WTC11 (cell line): ENCODE measurements at regions not wholly inside any gene's neighbourhood (a gene's known extent, or its start where the extent isn't known, plus 50 kb on each side); places are given as distances from the start of the nearest gene placed in this dataset.

Experiments used
- ATAC-seq: fragments of 200-7000 bp; cut with Tn5 transposase; 2 replicates; pipeline ENCODE4 v1.10.0; 2021; ENCODE audit warnings: mild to moderate bottlenecking, moderate library complexity
- CTCF ChIA-PET: fragments of 300-600 bp; sonication (Branson Sonifier 250); formaldehyde crosslinking; loops from one replicate; lab custom pipeline; 2021; ENCODE audit warnings: antibody characterized with exemption; lab: Charles Lee
- POLR2A ChIA-PET: fragments of 350-600 bp; sonication (Branson Sonifier 250); formaldehyde crosslinking; loops from one replicate; lab custom pipeline; 2021; ENCODE audit warnings: antibody characterized with exemption; lab: Charles Lee
- DNase-seq: peaks from one replicate; pipeline ENCODE4 v3.0.0; 2021; ENCODE audit warnings: low spot score
- H3K27ac Mint-ChIP-seq: 2 replicates; pipeline ENCODE4 v1.8.0; 2021; ENCODE audit warnings: mixed read lengths
- H3K27me3 Mint-ChIP-seq: 2 replicates; pipeline ENCODE4 v1.8.0; 2021; ENCODE audit warnings: low read depth, mild to moderate bottlenecking, moderate library complexity, mixed read lengths
- H3K36me3 Mint-ChIP-seq: 2 replicates; pipeline ENCODE4 v1.8.0; 2021; ENCODE audit warnings: mixed read lengths
- H3K4me1 Mint-ChIP-seq: 2 replicates; pipeline ENCODE4 v1.8.0; 2022; ENCODE audit warnings: mixed read lengths
- H3K4me3 Mint-ChIP-seq: 2 replicates; pipeline ENCODE4 v1.8.0; 2021; ENCODE audit warnings: mild to moderate bottlenecking, moderate library complexity, mixed read lengths
- H3K9me3 Mint-ChIP-seq: 2 replicates; pipeline ENCODE4 v1.8.0; 2021; ENCODE audit warnings: mixed read lengths
- AFF4 ChIP-seq: sonication (generic); formaldehyde crosslinking; IDR thresholded peaks from 2 replicates; pipeline ENCODE4 v1.8.1; 2023; ENCODE audit warnings: mild to moderate bottlenecking, missing genetic modification reagents, borderline replicate concordance
- AR ChIP-seq: fragments of 250-450 bp; sonication (Bioruptor Pico); IDR thresholded peaks from 2 replicates; pipeline ENCODE4 v1.9.0; 2021; ENCODE audit warnings: mild to moderate bottlenecking
- ATF1 ChIP-seq: sonication (generic); formaldehyde crosslinking; IDR thresholded peaks from 2 replicates; pipeline ENCODE4 v1.8.1; 2023; ENCODE audit warnings: mild to moderate bottlenecking, moderate library complexity, missing genetic modification reagents
- ATF3 ChIP-seq: sonication (generic); formaldehyde crosslinking; conservative IDR thresholded peaks from 2 replicates; pipeline ENCODE4 v1.8.1; 2022; ENCODE audit warnings: mild to moderate bottlenecking, missing genetic modification reagents
- ESRRA ChIP-seq: sonication (generic); formaldehyde crosslinking; IDR thresholded peaks from 2 replicates; pipeline ENCODE4 v1.8.1; 2022; ENCODE audit warnings: mild to moderate bottlenecking, missing genetic modification reagents, borderline replicate concordance
- MAX ChIP-seq: sonication (generic); formaldehyde crosslinking; IDR thresholded peaks from 2 replicates; pipeline ENCODE4 v1.8.0; 2022; ENCODE audit warnings: mild to moderate bottlenecking, missing genetic modification reagents
- MXD4 ChIP-seq: fragments of 250-450 bp; sonication (Bioruptor Pico); IDR thresholded peaks from 2 replicates; pipeline ENCODE4 v1.8.0; 2021; ENCODE audit warnings: mild to moderate bottlenecking, moderate library complexity, borderline replicate concordance
- NFE2L1 ChIP-seq: sonication (generic); formaldehyde crosslinking; IDR thresholded peaks from 2 replicates; pipeline ENCODE4 v1.8.1; 2023; ENCODE audit warnings: missing genetic modification reagents
- NFYB ChIP-seq: sonication (generic); formaldehyde crosslinking; conservative IDR thresholded peaks from 2 replicates; pipeline ENCODE4 v1.8.0; 2022; ENCODE audit warnings: low read depth, missing genetic modification reagents
- NR1H2 ChIP-seq: sonication (generic); formaldehyde crosslinking; IDR thresholded peaks from 2 replicates; pipeline ENCODE4 v1.9.0; 2021; ENCODE audit warnings: mild to moderate bottlenecking, moderate library complexity, missing genetic modification reagents
- ZMAT4 ChIP-seq: fragments of 250-450 bp; sonication (Bioruptor Pico); IDR thresholded peaks from 2 replicates; pipeline ENCODE4 v1.9.0; 2021; ENCODE audit warnings: mild to moderate bottlenecking
- ZNF396 ChIP-seq: fragments of 250-450 bp; sonication (Bioruptor Pico); IDR thresholded peaks from 2 replicates; pipeline ENCODE4 v1.8.0; 2021; ENCODE audit warnings: mild to moderate bottlenecking, moderate library complexity, borderline replicate concordance
- ZNF423 ChIP-seq: fragments of 250-450 bp; sonication (Bioruptor Pico); IDR thresholded peaks from 2 replicates; pipeline ENCODE4 v2.1.2; 2022; ENCODE audit warnings: mild to moderate bottlenecking, moderate library complexity
- TF ChIP-seq, protein P1 (sequence below): sonication (generic); formaldehyde crosslinking; IDR thresholded peaks from 2 replicates; pipeline ENCODE4 v1.8.1; 2022; ENCODE audit warnings: missing genetic modification reagents, borderline replicate concordance
- TF ChIP-seq, protein P2 (sequence below): sonication (generic); formaldehyde crosslinking; IDR thresholded peaks from 2 replicates; pipeline ENCODE4 v1.8.0; 2022; ENCODE audit warnings: mild to moderate bottlenecking, missing genetic modification reagents
- TF ChIP-seq, protein P3 (sequence below): sonication (generic); formaldehyde crosslinking; IDR thresholded peaks from 2 replicates; pipeline ENCODE4 v1.8.1; 2022; ENCODE audit warnings: mild to moderate bottlenecking, missing genetic modification reagents, moderate library complexity, borderline replicate concordance

- TF ChIP-seq AR (CRISPR knock-in tag): no peak
- TF ChIP-seq ZNF396: no peak
- no peak for TF ChIP-seq NFE2L1 (CRISPR knock-in tag)
Observed at GRCh38 chr6:98014442-98015201, 731.6 kb upstream of the MMS22L start (continued).

DNA sequence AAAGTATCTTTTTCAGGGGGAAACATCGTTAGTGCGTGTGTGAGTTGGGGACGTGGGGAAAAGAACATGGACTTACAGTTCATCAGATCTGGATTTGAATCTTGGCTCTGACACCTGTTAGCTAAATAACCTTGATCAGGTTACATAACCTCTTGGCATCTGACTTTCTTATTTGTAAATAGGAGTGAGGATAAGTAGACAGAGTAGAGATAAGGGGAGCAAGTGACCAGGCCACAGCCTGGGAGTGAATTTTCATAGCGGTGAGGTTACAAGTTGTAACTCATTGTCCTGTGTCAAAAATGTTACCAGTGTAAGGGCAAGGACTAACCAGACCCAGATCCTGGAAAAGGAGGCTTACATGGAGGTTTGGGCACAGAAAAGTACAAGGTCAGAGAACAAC is 733.5 kb upstream of the MMS22L start:
- CTCF ChIA-PET: no interaction called here
- H3K27ac Mint-ChIP-seq: peak overlapping the region; percentile 3
- DNase-seq: no peak
- POLR2A ChIA-PET: no interaction called here
- no peak for TF ChIP-seq MAX (CRISPR knock-in tag)
- no peak for TF ChIP-seq NR1H2 (CRISPR knock-in tag)
- TF ChIP-seq, protein P1, sequence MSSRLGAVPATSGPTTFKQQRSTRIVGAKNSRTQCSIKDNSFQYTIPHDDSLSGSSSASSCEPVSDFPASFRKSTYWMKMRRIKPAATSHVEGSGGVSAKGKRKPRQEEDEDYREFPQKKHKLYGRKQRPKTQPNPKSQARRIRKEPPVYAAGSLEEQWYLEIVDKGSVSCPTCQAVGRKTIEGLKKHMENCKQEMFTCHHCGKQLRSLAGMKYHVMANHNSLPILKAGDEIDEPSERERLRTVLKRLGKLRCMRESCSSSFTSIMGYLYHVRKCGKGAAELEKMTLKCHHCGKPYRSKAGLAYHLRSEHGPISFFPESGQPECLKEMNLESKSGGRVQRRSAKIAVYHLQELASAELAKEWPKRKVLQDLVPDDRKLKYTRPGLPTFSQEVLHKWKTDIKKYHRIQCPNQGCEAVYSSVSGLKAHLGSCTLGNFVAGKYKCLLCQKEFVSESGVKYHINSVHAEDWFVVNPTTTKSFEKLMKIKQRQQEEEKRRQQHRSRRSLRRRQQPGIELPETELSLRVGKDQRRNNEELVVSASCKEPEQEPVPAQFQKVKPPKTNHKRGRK: no peak
- TF ChIP-seq AFF4 (CRISPR knock-in tag): no peak
- TF ChIP-seq ESRRA (CRISPR knock-in tag): no peak
- TF ChIP-seq, protein P2, sequence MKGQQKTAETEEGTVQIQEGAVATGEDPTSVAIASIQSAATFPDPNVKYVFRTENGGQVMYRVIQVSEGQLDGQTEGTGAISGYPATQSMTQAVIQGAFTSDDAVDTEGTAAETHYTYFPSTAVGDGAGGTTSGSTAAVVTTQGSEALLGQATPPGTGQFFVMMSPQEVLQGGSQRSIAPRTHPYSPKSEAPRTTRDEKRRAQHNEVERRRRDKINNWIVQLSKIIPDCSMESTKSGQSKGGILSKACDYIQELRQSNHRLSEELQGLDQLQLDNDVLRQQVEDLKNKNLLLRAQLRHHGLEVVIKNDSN (CRISPR knock-in tag): no peak
- no peak for TF ChIP-seq NFYB (CRISPR knock-in tag)
- TF ChIP-seq ATF1 (CRISPR knock-in tag): no peak
- TF ChIP-seq ZNF423 (CRISPR knock-in tag): no peak
- no peak for TF ChIP-seq AR (CRISPR knock-in tag)
- TF ChIP-seq, protein P3, sequence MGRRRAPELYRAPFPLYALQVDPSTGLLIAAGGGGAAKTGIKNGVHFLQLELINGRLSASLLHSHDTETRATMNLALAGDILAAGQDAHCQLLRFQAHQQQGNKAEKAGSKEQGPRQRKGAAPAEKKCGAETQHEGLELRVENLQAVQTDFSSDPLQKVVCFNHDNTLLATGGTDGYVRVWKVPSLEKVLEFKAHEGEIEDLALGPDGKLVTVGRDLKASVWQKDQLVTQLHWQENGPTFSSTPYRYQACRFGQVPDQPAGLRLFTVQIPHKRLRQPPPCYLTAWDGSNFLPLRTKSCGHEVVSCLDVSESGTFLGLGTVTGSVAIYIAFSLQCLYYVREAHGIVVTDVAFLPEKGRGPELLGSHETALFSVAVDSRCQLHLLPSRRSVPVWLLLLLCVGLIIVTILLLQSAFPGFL: no peak
- no peak for TF ChIP-seq MXD4
- TF ChIP-seq ATF3: no peak
- TF ChIP-seq ZMAT4: no peak
- no peaks in the 10 kb centered on the region for H3K27me3 Mint-ChIP-seq
- ATAC-seq: no peak
- H3K4me1 Mint-ChIP-seq: peaks cover 45% of the 10 kb centered on the region
- H3K36me3 Mint-ChIP-seq: no peaks in the 10 kb centered on the region
- no peak overlapping the region for H3K4me3 Mint-ChIP-seq
- no peaks in the 10 kb centered on the region for H3K9me3 Mint-ChIP-seq
